NT2/D1 (cell line): ENCODE measurements at regions not wholly inside any gene's neighbourhood (a gene's known extent, or its start where the extent isn't known, plus 50 kb on each side); places are given as distances from the start of the nearest gene placed in this dataset.

Experiments used
- YY1 ChIP-seq: IDR thresholded peaks from 2 replicates; pipeline ENCODE4 v1.6.1; 2011; ENCODE audit not compliant: insufficient read length, insufficient read depth
- ZNF274 ChIP-seq: IDR thresholded peaks from 2 replicates; pipeline ENCODE4 v1.6.1; 2011; ENCODE audit warnings: mild to moderate bottlenecking, low read depth, low read length

GRCh38 chr4:108559911-108560310, 60.5 kb upstream of the RPL34 start:
- TF ChIP-seq ZNF274 (no peak), YY1 (no peak)
